GM19463 (cell line): ENCODE measurements at regions not wholly inside any gene's neighbourhood (a gene's known extent, or its start where the extent isn't known, plus 50 kb on each side); places are given as distances from the start of the nearest gene placed in this dataset.

Source experiments
- ATAC-seq: cut with Tn5 transposase; IDR thresholded peaks from one replicate; pipeline ENCODE4 v1.9.1; 2021; ENCODE audit warnings: mild to moderate bottlenecking, moderate library complexity; ENCODE audit not compliant: unreplicated experiment

GRCh38 chrX:30504309-30504708 lies 73.3 kb downstream of the TASL start:
- ATAC-seq, result no peak

- peak; percentile 83 for ATAC-seq
Observed at GRCh38 chrX:30495468-30495867, 82.1 kb downstream of the TASL start.

GRCh38 chrX:30493348-30493747 lies 84.2 kb downstream of the TASL start:
- no peak for ATAC-seq

GRCh38 chrX:30489323-30489722 lies 88.2 kb downstream of the TASL start:
- ATAC-seq, result peak; percentile 66

DNA sequence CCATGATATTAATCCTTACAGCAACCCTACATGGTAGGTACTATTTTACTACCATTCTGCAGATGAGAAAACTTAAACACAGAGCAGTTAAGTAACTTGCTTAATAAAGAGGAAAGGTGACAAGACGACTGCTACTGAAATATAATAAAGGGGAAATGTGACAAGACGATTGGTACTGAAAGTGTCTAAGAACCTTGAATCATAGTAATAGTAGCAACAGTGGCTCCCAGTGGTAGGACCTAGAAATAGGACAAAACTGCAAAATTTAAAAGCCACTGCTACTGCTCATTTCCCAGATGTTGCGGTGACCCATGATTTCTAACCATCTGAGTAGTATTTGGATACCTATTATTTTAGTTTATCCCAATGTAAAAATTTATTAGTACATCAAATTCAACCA lies 89.5 kb downstream of the TASL start:
- ATAC-seq, result peak; percentile 56

- no peak for ATAC-seq
Observed at GRCh38 chrX:30483996-30484395, 93.6 kb downstream of the TASL start.

DNA sequence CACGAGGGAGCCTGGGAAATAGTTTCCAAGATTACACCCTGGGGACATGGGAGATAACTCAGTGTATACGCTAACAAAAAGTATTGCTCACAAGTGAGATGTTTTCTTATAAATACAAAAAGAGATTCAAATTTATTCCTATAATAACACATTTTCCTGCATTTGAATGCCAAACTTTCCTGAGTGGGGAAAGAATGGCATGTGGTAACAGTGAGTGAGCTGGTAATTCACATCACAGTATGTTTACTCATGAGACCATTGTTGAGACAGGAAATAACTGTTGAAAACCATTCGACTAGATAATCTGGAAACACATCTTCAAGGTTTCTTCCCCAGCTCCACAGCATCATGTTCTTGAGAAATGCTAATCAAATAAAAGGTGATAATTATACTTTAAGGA lies 109.1 kb downstream of the TASL start:
- ATAC-seq, result no peak
